Choroid plexus epithelial cell (primary cell): ENCODE measurements at regions not wholly inside any gene's neighbourhood (a gene's known extent, or its start where the extent isn't known, plus 50 kb on each side); places are given as distances from the start of the nearest gene placed in this dataset.

ENCODE experiments used
- DNase-seq: peaks from one replicate; pipeline ENCODE4 v3.0.0-alpha.2; 2010; ENCODE audit warnings: low read depth
- H3K4me3 ChIP-seq: 2 replicates; pipeline ENCODE4 v1.5.1; 2011; ENCODE audit warnings: low read depth, mild to moderate bottlenecking, control low read depth, low read length, moderate library complexity
- CTCF ChIP-seq: conservative IDR thresholded peaks from 2 replicates; pipeline ENCODE4 v1.5.1; 2011; ENCODE audit warnings: low read depth, mild to moderate bottlenecking, control low read depth, inconsistent platforms, low read length, moderate library complexity

GRCh38 chr7:41189866-41190265, 513.0 kb downstream of the INHBA start:
- TF ChIP-seq CTCF = no peak
- peak; percentile 95 for DNase-seq
- H3K4me3 ChIP-seq = no peak overlapping the region

- H3K4me3 ChIP-seq = no peak overlapping the region
- TF ChIP-seq CTCF = no peak
- peak; percentile 83 for DNase-seq
These were observed 514.4 kb downstream of the INHBA start for GRCh38 chr7:41188163-41189130.

DNA sequence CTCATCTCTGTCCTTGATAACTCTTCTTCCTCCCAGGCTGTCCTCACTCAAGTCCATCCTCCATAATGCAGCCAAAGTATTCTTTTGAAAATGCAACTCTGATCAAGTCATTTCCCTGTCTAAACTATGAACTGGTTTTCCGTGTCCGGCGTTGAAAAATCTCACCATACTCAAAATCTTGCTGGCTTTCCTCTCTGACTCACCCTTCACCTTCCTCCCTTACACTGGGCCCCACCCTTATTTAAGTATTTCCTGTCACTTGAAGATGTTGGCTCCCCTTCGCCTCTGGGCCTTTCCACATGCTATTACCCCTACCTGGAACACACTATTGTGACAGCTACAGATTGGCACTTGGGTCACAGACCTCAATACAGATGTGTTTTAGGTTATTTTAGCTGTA, 515.6 kb downstream of the INHBA start:
- DNase-seq = no peak
- TF ChIP-seq CTCF = no peak
- no peak overlapping the region for H3K4me3 ChIP-seq

- TF ChIP-seq CTCF = no peak
- DNase-seq = no peak
- no peak overlapping the region for H3K4me3 ChIP-seq
These were observed 517.0 kb downstream of the INHBA start for GRCh38 chr7:41185851-41186250.

DNA sequence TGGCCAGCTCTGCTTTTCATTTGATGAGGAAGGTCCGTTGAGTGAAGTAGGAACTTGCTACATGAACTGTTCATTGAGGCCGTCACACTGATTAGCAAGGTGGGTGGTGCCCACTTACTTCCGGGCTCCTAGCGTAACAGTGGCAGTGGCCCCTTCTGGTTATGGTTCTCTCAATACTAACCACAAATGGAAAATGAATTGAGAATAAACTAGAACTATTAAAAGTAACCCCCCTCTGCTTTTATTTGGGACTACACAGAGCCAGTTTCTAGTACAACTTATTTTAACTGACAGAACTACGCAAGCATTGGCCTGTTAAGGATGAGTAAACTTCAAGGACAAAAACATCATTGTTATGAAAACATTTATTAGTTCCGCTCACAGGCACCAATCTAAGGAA, 519.1 kb downstream of the INHBA start:
- TF ChIP-seq CTCF = no peak
- DNase-seq = no peak
- no peak overlapping the region for H3K4me3 ChIP-seq

DNA sequence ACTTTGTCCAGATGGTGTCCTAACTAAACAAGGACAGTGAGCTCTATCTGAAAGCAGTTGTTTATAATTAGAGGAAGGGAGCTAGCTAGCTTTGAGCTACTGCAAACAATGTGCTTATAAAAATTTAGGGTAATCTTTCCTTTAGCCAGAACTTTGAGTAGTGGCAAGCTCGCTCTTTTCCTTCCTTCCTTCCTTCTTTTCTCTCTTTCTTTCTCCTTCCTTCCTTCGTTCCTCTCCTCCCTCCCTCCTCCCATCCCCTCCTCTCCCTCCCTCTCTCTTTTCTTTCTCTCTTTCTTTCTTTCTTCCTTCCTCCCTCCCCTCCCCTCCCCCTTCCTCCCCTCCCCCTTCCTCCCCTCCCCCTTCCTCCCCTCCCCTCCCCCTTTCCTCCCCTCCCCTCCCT, 520.1 kb downstream of the INHBA start:
- H3K4me3 ChIP-seq = no peak overlapping the region
- no peak for DNase-seq
- no peak for TF ChIP-seq CTCF

- TF ChIP-seq CTCF = no peak
- no peak for DNase-seq
- H3K4me3 ChIP-seq = no peak overlapping the region
These were observed 527.5 kb downstream of the INHBA start for GRCh38 chr7:41175435-41175834.
